Uterus (tissue), 2 donors: ENCODE measurements at regions not wholly inside any gene's neighbourhood (a gene's known extent, or its start where the extent isn't known, plus 50 kb on each side); places are given as distances from the start of the nearest gene placed in this dataset.

Source experiments
- CTCF ChIP-seq, 4 experiments: fragments of 200-600 bp in 2 of 4; fragments of 450-650 bp in 2 of 4; sonication (generic) in 2 of 4; IDR thresholded peaks; one replicate each; pipeline ENCODE4 v1.5.1; 2016 to 2019; ENCODE audit warnings: antibody characterized with exemption in 4 of 4, mild to moderate bottlenecking in 2 of 4, moderate library complexity in 1 of 4
- POLR2A ChIP-seq, 2 donors: fragments of 450-650 bp; IDR thresholded peaks; one replicate each; pipeline ENCODE4 v1.6.1; 2016; ENCODE audit warnings: antibody characterized with exemption in 2 of 2, mild to moderate bottlenecking in 1 of 2, moderate library complexity in 1 of 2

DNA sequence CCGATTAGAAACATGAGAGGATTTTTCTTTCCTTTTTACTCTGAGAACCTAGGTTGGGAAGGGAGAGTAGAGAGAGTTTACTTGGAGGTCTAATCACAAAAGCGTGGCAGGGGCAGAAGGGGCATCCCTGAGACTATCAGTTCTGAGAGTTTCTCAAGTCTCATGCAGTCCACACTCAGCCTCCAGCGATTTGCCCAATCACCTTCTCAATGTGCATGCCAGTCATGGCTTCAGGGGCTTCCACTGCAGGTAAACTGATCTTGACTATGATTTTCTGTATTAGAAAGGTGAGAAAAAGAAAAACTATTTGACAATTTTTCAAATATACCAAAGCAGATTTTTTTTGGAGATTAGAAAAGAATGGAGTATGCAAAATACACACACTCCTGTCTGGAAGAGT lies 617.1 kb upstream of the ZFP42 start:
- TF ChIP-seq CTCF (IDR thresholded peaks at IDR 0.05) (no peak), POLR2A (IDR thresholded peaks at IDR 0.05) (no peak)
